Parathyroid adenoma (tissue), 2 donors: ENCODE measurements at regions not wholly inside any gene's neighbourhood (a gene's known extent, or its start where the extent isn't known, plus 50 kb on each side); places are given as distances from the start of the nearest gene placed in this dataset.
"Not testable (repeated sequence)": the region's sequence is repeated elsewhere in the genome, so short reads cannot be mapped to it uniquely, and the experiment has no call there.

Experiments
- H2AFZ ChIP-seq: fragments of 300-600 bp; sonication (generic); one replicate; pipeline ENCODE4 v1.7.0; 2017; ENCODE audit warnings: antibody characterized with exemption, mild to moderate bottlenecking
- H3K27ac ChIP-seq: fragments of 300-600 bp; sonication (generic); one replicate; pipeline ENCODE4 v1.7.0; 2017
- H3K27me3 ChIP-seq: fragments of 300-600 bp; sonication (generic); one replicate; pipeline ENCODE4 v1.7.0; 2017; ENCODE audit warnings: low read length; ENCODE audit not compliant: control insufficient read depth, insufficient read depth
- H3K36me3 ChIP-seq: fragments of 300-600 bp; sonication (generic); one replicate; pipeline ENCODE4 v1.7.0; 2017; ENCODE audit warnings: low read length; ENCODE audit not compliant: control insufficient read depth, insufficient read depth
- H3K4me1 ChIP-seq: fragments of 300-600 bp; sonication (generic); one replicate; pipeline ENCODE4 v1.7.0; 2017; ENCODE audit warnings: control low read depth
- H3K4me2 ChIP-seq: fragments of 300-600 bp; sonication (generic); one replicate; pipeline ENCODE4 v1.7.0; 2017; ENCODE audit warnings: low read length
- H3K4me3 ChIP-seq: fragments of 300-600 bp; sonication (generic); one replicate; pipeline ENCODE4 v1.7.0; 2017; ENCODE audit warnings: low read depth, low read length
- H3K79me2 ChIP-seq: fragments of 300-600 bp; sonication (generic); one replicate; pipeline ENCODE4 v1.7.0; 2017; ENCODE audit warnings: control low read depth
- H3K9ac ChIP-seq: fragments of 300-600 bp; sonication (generic); one replicate; pipeline ENCODE4 v1.7.0; 2017; ENCODE audit warnings: mild to moderate bottlenecking
- H3K9me3 ChIP-seq: fragments of 300-600 bp; sonication (generic); one replicate; pipeline ENCODE4 v1.7.0; 2017; ENCODE audit warnings: low read length; ENCODE audit not compliant: control insufficient read depth
- TF ChIP-seq, protein P1 (sequence below): fragments of 300-600 bp; sonication (generic); IDR thresholded peaks from one replicate; pipeline ENCODE4 v1.7.0; 2017; ENCODE audit warnings: antibody characterized with exemption, mild to moderate bottlenecking
- donor health status: primary hyperparathyroidism.

DNA sequence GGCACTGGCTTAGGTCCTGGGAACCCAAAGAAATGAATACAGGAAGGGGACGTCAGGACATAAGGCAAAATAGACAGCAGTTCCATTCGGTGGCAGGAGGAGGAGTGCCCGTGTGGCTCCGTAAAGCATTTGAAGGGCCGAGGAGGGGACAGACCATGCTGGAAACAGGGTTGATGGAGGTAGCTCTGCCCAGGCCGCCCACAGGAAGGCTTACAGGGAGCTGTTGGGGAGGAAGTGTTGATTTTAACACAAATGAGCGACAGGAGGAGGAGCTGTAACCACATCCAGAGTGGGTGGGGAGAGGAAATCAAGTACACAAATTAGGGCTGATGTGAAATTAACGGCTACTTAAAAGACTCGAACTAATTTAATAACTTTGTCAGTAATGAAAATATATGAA, 54.6 kb downstream of the RBFOX3 start:
- Histone ChIP-seq H3K27me3 (peaks cover 3% of the 10 kb centered on the region), H3K79me2 (no peaks in the 10 kb centered on the region)
- TF ChIP-seq, protein P1, sequence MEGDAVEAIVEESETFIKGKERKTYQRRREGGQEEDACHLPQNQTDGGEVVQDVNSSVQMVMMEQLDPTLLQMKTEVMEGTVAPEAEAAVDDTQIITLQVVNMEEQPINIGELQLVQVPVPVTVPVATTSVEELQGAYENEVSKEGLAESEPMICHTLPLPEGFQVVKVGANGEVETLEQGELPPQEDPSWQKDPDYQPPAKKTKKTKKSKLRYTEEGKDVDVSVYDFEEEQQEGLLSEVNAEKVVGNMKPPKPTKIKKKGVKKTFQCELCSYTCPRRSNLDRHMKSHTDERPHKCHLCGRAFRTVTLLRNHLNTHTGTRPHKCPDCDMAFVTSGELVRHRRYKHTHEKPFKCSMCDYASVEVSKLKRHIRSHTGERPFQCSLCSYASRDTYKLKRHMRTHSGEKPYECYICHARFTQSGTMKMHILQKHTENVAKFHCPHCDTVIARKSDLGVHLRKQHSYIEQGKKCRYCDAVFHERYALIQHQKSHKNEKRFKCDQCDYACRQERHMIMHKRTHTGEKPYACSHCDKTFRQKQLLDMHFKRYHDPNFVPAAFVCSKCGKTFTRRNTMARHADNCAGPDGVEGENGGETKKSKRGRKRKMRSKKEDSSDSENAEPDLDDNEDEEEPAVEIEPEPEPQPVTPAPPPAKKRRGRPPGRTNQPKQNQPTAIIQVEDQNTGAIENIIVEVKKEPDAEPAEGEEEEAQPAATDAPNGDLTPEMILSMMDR: no peak

DNA sequence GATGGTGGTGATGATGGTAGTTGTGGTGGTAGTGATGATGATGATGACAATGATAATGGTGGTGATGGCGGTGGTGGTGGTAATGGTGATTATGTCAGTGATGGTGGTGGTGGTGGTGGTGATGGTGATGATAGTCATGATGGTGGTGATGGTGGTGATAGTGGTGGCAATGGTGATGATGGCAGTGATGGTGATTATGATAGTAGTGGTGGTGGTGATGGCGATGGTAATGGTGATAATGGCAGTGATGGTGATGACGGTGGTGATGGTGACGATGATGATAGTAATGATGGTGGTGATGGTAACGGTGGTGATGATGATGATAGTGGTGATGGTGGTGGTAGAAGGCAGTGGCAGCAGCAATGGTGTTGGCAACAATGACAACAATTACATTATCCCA, 55.3 kb downstream of the RBFOX3 start:
- Histone ChIP-seq H3K9me3 (no peaks in the 10 kb centered on the region), H3K4me3 (no peak overlapping the region), H3K27me3 (peaks cover 3% of the 10 kb centered on the region), H3K79me2 (no peaks in the 10 kb centered on the region), H2AFZ (no peak overlapping the region), H3K27ac (no peak overlapping the region), H3K4me1 (no peaks in the 10 kb centered on the region), H3K36me3 (no peaks in the 10 kb centered on the region), H3K4me2 (no peak overlapping the region), H3K9ac (no peak overlapping the region)
- TF ChIP-seq, protein P1: no peak

More for the DNA sequence above, 54.6 kb downstream of the RBFOX3 start:
- Histone ChIP-seq H3K27ac (no peak overlapping the region), H3K4me1 (no peaks in the 10 kb centered on the region), H3K9me3 (no peaks in the 10 kb centered on the region), H3K9ac (no peak overlapping the region), H3K36me3 (no peaks in the 10 kb centered on the region), H3K4me2 (no peak overlapping the region), H2AFZ (no peak overlapping the region), H3K4me3 (no peak overlapping the region)

DNA sequence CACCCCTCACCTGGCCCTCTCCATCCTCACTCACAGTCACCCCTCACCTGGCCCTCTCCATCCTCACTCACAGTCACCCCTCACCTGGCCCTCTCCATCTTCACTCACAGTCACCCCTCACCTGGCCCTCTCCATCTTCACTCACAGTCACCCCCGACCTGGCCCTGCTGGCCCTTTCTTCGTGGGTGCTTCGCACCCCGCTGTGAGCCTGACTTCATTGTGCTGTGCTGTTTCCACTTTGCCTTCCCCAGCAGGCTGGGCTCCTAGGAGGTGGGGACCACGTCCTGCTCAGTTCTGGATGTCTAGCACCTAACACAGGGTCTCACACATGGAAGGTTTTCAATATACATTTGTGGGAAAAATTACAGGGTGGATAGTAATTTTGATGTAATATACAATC, 56.5 kb downstream of the RBFOX3 start:
- not testable (repeated sequence) for H3K36me3 ChIP-seq, H3K4me2 ChIP-seq, H3K4me3 ChIP-seq, H2AFZ ChIP-seq, H3K9me3 ChIP-seq, H3K79me2 ChIP-seq, H3K27me3 ChIP-seq, H3K4me1 ChIP-seq, H3K27ac ChIP-seq, H3K9ac ChIP-seq

DNA sequence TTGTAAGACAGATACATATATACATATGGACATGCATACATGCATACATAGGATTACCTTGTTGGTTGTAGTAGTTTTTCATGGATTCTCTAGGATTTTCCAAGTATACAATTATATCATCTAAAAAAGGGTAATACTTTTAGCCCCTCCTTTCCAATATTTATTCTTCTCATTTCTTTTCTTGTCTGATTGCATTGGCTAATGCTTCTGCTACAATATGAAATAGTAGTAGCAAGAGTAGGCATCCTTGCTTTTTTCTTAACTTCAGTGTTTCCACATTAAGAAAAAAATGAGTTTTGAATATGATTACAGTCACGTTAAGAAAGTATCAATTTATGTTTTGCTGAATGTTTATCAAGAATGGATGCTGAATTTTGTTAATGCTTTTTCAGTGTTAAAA, 58.0 kb downstream of the RBFOX3 start:
- H3K27ac ChIP-seq: no peak overlapping the region
- H3K4me1 ChIP-seq: no peaks in the 10 kb centered on the region
- H3K36me3 ChIP-seq: no peaks in the 10 kb centered on the region
- TF ChIP-seq, protein P1: no peak
- no peak overlapping the region for H3K9ac ChIP-seq
- no peak overlapping the region for H3K4me3 ChIP-seq
- H3K9me3 ChIP-seq: no peaks in the 10 kb centered on the region
- no peak overlapping the region for H2AFZ ChIP-seq
- H3K79me2 ChIP-seq: no peaks in the 10 kb centered on the region
- no peak overlapping the region for H3K4me2 ChIP-seq
- peaks cover 3% of the 10 kb centered on the region for H3K27me3 ChIP-seq

DNA sequence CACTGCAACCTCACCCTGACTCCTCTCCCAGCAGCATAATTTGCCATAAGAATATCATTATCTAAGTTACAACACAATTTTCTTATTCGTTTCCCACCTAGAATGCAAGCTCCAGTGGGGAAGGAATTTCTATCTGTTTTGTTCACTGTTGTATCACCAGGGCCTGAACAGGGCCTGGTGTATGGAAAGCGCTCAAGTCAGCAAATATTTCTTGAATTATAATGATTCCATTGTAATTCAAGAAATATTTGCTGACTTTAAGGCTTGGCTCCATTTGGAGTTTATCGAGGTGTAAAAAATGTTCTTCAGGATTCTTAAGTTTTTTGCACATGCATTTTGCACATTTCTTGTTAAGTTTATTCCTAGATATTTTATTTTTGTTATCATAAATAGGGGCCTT, 58.4 kb downstream of the RBFOX3 start:
- TF ChIP-seq, protein P1: no peak
- Histone ChIP-seq H3K9ac (no peak overlapping the region), H2AFZ (no peak overlapping the region), H3K4me1 (no peaks in the 10 kb centered on the region), H3K9me3 (no peaks in the 10 kb centered on the region), H3K27me3 (peaks cover 3% of the 10 kb centered on the region), H3K4me3 (no peak overlapping the region), H3K36me3 (no peaks in the 10 kb centered on the region), H3K27ac (no peak overlapping the region), H3K4me2 (no peak overlapping the region), H3K79me2 (no peaks in the 10 kb centered on the region)
